Stimulated activated CD8-positive, alpha-beta memory T cell treated with anti-CD3 and anti-CD28 coated beads, Interleukin-12 subunit alpha, Interleukin-12 subunit beta, amount 100 ng/mL, for 4 hours (primary cell): ENCODE measurements at regions not wholly inside any gene's neighbourhood (a gene's known extent, or its start where the extent isn't known, plus 50 kb on each side); places are given as distances from the start of the nearest gene placed in this dataset.

Source experiments
- DNase-seq: peaks from one replicate; pipeline ENCODE4 v3.0.0-alpha.2; 2020; ENCODE audit warnings: low read depth

GRCh38 chr17:77887110-77887463 is 71.4 kb upstream of the TNRC6C start:
- DNase-seq: no peak

DNA sequence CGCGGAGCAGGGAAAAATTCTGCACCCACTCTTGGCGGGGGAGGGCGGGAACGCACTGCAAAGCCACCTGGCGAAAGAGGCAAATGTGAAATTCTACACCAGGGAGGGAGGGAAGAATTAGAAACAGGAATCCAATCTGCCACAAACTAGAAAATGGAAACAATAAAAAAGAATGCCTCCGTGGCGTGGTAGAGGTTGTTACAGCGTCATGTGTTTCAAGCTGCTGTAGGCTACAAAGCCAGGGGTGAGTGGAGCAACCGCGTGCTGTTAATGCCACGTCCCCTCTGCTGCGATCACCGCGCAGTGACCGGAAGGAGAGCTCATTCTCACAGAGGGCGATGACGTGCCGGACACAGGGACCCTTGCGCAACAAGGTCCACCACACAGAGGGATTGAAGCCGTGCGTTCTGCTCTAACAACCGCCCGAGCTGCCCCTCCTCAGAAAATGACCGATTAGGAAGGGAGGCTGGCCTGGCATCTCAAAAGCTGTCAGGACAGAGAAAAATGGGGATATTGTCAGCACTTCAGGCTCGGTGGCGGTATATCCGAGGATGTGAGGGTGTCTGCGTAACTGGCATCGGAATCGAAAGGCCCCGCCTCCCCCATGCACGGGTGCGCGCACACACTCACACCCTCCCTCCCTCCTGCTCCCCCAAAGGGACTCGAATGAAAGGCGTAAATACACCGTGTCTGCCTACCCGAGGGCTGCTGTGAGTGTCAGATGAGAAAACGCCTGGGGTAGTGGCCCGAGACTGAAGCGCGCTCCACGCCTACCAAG is 70.8 kb upstream of the TNRC6C start:
- DNase-seq: peak; percentile 58

- no peak for DNase-seq
These were observed 70.0 kb upstream of the TNRC6C start for GRCh38 chr17:77888242-77889134.

DNA sequence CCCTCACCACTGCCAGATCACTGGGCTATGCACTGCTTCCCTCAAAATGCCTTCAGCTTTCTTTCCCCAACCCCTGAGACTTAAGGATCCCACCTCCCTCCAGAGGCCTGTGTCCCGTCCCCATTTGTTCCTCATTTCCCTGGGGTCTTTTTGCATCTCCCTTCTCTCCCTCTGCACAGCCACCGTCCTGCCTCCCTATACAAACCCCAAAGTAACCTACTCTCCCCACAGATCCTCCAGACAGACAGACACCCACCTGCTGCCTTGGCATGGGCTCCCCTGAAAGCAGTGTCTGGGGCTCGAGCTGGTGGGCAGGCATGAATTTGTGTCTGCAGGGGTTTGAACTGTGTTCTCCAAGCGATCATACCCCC is 69.4 kb upstream of the TNRC6C start:
- no peak for DNase-seq

DNA sequence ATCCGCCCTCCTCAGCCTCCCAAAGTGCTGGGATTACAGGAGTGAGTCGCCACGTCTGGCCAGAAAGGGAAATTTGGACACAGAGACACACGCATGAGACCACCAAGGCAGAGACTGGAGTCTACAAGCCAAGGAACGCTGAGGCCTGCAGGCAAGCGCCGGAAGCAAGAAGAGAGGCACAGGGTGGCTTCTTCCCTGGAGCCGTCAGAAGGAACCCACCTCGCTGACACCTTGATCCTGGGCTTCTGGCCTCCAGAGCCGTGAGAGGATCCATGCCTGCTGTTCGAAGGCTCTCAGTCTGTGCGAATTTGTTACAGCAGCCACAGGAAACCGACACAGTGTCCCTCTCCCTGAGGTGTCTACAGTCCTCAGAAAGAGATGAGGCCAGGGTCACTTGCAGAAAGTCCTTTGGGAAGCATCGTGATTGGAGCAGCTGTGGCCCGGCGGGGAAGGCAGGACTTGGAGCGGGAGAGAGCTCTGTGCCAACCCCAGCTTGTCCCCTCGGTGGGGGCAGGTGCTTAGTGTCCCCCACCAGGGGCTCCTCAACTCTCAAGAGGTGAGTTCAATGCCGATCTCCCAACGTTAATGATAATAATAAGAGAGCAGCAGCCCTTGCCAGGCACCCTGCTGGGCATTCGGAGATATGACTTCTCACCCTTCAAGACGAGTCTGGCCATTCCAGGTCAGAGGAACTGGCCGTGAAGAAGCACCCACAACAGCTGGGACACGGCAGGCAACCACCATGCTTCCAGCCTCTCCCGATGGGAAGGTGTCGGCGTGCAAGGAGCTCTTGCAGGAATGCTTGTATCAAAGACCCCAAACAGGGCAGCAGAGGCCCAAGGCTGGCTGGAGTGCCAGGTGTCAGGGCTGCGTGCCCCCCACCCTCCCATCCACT is 68.4 kb upstream of the TNRC6C start:
- DNase-seq: no peak

DNA sequence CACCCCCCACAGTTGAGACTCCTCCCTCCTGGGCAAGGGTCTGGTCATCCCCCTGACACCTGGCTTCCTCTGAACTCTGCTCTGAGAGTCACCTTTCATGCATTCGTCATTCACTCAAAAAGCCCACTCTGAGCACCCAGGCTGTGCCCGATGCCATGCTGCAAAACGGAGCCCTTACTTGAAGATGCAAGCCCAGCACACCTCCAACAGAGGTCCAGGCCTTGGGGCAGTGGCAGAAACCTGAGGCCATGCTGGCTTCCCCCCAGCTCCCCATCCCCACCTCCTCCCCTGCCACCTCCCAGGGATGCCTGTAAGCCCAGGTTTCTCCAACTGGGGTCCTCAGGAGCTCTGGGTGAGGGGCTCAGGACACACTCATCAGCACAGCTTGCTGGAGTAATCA is 67.7 kb upstream of the TNRC6C start:
- no peak for DNase-seq

DNA sequence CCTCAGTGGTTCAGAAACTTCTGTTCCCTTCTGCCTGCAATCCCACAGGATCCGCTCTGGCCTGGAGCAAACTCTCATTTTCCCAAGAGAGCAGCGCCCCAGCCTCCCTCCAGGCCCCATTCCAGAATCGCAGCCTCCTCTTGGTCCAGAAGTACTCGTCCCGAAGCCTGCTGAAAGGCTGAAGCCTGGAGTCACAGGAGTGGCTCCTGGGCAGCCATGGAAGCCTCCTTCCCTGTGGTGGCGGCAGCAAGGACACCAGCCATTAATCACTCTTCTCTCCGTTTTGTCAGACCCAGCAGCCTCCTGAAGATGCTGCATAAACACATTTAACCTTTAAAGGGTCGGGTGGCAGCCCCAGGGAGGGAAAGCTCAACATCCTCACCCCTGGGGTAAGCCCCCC is 66.9 kb upstream of the TNRC6C start:
- no peak for DNase-seq

DNA sequence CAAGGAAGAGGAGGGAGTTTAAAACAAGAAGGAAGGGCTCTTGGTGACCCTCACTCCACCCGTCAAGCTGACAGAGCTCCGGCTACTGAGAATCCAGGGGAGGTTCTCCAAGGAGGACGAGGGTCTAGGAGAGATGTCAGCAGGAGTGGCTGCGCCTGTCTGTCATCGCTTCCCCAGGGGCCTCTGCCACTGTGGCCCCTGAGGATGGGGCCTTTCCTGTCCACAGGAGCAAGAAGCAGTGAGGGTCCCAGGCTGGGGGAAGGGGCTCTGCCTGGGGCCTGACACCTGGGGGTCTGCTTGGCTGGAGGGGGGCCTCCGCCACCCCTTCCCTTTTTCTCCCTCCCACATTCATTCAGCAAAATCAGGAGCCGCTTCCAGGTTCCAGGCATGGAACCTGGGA is 66.5 kb upstream of the TNRC6C start:
- DNase-seq: no peak

DNA sequence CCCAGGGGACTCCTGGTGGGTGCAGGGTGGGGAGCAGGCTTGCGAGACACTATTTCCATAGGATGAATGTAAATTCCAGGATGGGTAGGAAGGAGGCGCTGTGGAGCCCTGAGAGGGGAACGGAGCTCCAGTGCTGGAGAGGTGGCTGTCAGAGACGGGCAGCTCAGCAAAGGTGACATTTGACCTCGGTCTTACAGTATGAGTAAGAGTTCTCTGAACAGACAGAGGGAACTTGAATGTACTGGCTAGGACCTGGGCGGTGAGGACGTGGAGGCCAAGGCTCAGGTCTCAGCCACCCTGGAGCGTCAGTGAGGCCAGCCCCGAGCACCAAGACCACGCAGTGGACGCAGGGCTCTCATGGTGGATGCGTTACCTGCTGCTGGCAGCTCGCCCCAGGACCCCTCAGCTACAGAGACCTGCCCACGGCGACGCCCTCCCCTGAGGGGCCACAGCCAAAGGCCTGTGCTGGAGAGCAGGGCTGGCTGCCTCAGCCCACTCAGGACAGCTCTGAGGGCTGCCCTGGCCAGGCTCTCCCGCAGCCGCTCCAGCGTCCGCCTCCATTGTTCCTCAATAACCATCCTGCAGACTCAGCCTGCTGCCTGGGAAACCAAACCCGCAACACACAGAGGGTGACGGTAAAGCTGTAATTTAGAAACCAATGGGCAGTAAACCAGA is 65.9 kb upstream of the TNRC6C start:
- no peak for DNase-seq

GRCh38 chr17:77893144-77894044 is 65.1 kb upstream of the TNRC6C start:
- no peak for DNase-seq

DNA sequence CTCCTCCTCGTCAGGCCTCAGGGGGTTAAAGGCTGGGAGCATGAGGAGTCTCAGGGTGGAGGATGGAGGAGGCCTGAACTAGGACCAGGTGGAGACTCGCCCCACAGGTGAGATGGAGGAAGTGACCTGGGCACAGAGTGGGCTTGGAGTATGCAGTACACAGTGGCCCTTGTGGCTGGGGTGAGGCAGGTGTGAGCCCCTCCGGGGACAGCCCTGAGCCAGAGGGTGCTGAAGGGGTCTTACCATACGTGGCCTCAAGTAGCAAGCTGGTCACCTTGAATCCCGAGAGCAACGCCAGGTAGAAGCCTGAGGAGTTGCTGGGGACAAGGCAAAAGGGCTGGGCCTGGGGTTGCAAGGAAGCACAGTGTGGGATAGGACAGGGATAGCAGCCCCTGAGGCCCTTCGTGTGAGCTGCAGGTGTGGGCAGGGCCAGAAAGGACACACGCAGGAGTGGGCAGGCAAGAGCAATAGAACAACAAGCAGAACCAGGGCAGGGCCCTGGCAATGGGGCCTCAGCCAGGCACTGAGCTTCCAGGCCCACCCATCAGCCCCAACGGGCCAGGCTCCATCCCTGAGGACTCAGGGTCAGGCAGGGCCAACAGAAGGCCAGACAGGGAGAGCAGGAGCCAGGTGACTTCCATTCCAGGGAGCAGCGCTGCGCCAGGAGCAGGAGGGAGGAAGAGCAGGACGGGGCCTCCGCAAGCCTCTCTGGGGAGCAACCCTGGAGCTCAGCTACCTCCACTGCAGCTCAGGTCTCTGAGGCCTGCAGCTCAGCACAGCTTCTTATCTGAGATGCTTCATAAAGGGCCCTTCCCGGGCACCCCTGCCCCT is 64.2 kb upstream of the TNRC6C start:
- no peak for DNase-seq

DNA sequence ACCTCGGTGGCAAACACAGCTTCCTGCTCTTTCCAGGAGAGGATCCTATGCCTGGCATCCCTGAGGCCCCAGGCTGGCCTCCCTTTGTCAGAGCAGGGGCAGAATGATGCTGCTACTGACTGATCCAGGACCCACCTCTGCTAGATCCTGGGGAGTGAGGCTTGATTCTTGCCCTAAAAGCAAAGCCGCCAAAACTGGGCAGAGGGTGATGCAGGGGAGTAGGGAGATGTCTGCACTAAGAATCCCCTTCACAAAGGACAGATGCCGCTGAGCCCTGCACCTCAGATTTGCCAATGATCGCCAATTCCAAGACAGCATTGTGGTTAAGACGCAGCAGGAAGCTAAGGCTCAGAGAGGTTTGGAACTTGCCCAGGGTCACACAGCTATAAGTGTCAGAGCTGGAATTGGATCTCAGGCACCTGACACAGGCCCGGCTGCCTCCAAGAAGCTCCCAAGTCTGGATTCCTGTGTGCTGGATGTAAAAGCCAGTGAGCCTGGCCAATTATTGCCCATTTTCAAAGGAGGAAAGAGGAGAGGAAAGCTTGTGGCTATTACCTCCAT is 60.7 kb upstream of the TNRC6C start:
- no peak for DNase-seq

DNA sequence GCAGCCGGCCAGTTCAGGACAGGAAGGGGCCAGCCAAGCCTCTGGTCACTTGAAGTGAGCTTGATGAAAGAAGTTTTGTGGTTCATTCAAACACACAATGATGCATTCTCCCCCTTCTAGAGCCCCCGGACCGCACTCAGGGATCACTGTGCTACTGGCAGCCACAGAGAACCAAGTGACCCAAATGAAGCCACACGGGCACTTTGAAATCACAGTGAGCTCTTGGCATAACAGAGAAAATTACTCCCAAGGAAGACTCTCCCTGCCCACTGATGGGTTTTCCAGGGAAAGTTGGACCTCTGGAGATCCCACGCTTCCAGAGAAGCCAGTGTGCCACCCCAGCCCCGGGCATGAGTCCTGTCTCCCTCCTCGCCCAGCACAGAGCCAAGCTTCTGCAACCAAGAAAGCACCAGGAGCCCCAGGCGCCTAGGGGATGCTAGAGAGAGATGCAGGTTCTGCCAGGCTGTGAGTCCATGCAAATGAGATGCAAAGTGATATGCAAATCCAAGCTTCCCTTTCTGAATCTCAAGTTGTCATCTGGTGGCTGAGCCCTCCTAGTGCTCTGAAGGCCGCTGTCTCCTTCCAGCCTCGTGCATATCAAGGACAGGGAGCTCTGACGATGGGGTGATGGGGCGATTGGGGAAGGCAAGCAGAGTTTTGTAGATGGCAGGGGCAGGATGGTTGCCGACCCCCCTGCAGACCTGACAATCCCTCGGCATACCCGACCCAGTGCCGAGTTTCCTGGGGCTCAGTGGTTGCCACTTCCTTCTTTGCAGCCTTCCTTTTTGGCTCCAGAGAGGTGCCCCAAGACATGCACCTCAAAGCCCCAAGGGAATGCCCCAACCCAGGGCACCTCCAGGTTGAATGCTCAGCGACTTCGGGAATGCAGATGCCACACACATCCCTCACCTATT is 59.7 kb upstream of the TNRC6C start:
- DNase-seq: no peak

DNA sequence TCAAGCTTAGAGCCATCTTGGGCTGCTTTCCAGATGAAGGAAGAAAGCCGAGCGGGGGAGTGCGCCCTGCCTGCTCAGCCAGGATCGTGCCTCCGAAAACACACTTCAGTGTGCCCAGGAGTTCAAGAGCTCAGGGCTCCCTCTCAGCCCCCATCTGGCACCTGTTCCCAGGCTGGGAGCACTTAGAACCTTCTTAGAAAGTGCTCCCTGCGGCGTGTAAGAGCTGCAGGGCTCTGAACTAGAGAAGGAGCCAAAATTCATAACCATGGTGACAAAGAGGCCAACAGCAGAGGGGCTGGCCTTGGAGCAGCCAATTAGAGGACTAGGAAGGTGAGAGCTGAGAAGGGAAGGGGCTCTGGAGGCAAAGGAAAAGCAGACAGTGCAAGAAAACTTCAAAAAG is 59.0 kb upstream of the TNRC6C start:
- no peak for DNase-seq

DNA sequence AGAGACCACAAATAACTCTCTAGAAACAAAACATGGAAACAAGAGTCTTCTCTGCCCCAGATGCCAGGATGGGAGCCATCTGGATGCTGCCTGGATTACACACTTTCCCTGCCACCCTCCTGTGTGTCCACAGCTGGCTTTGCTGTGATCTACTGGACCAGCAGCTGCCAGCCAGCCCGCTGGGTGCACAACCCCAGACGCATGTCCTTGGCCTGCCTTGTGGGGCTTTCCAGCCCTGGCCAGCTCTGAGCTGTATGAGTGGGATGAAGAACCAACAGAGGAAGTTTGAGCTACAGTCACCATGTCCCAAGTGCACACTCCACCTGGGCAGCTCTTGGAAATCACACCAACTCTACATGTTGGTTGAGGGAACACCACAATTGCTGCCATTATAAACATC is 57.0 kb upstream of the TNRC6C start:
- DNase-seq: no peak

DNA sequence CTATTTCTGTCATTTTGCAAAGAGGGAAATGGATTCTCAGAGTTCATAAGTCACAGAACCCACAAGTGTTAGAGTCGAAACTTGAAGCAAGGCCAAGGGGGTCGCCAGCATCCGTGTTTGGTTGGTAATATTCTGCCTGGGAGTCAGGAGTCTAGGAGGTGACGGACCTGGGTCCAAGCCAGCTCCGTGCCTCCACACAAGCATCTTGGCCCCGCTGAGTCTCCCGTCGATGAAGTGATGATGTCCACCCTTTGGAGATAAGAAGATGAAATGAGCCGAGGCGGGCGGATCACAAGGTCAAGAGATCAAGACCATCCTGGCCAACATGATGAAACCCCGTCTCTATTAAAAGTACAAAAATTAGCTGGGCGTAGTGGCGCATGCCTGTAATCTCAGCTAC is 53.2 kb upstream of the TNRC6C start:
- DNase-seq: no peak

GRCh38 chr17:77905766-77906165 is 52.7 kb upstream of the TNRC6C start:
- DNase-seq: no peak

DNA sequence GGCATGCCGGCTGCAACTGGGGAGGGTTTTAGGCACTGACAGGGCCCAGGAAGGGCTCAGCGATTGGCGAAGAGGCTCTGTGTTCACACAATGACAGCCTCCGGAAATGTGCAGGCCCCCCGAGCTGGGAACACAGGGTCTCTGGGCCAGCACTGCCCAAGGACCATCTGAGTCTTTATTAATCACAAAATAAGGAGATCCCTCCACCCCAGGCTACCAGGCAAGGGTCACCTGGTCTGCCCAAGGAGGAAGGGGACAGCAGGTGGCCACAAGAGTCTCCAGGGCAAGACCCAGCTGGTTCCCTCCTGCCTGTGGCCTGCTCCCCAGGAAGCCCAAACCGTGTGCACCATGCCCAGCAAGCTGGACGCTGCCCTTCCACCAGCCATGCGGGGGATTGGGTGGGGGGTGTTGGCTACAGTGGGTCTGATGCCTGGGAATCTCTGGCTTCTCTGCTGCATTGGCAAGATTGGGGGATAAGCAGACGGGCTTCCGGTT is 52.1 kb upstream of the TNRC6C start:
- DNase-seq: no peak
